ENCODE measurements at regions not wholly inside any gene's neighbourhood (a gene's known extent, or its start where the extent isn't known, plus 50 kb on each side); places are given as distances from the start of the nearest gene placed in this dataset.
"Not testable (repeated sequence)": the region's sequence is repeated elsewhere in the genome, so short reads cannot be mapped to it uniquely, and the experiment has no call there.

GRCh38 chr6:127406722-127407121 is 52.5 kb downstream of the KIAA0408 start:
- CTCF ChIA-PET; H3K9me3 Mint-ChIP-seq; H3K27me3 Mint-ChIP-seq; POLR2A ChIA-PET; H3K27ac Mint-ChIP-seq; H3K4me3 Mint-ChIP-seq; H3K4me1 Mint-ChIP-seq; H3K36me3 Mint-ChIP-seq (ENCODE audit: low read depth); DNase-seq: not testable (repeated sequence)

- H3K4me3 Mint-ChIP-seq, result no peak overlapping the region
- H3K4me1 Mint-ChIP-seq, result peaks cover 9% of the 10 kb centered on the region
- no peak overlapping the region for H3K27ac Mint-ChIP-seq
- H3K27me3 Mint-ChIP-seq, result peaks cover 4% of the 10 kb centered on the region
- no peaks in the 10 kb centered on the region for H3K36me3 Mint-ChIP-seq (ENCODE audit: low read depth)
- ChIA-PET CTCF (no interaction called here), POLR2A (no interaction called here)
- no peak for DNase-seq
- peaks cover 2% of the 10 kb centered on the region for H3K9me3 Mint-ChIP-seq
These were observed 53.1 kb downstream of the KIAA0408 start for GRCh38 chr6:127406122-127406521.

- Mint-ChIP-seq H3K36me3 (ENCODE audit: low read depth) (no peaks in the 10 kb centered on the region), H3K27me3 (peaks cover 2% of the 10 kb centered on the region), H3K4me3 (no peak overlapping the region), H3K4me1 (peaks cover 9% of the 10 kb centered on the region), H3K27ac (no peak overlapping the region), H3K9me3 (no peaks in the 10 kb centered on the region)
- ChIA-PET POLR2A (no interaction called here), CTCF (no interaction called here)
- DNase-seq, result no peak
These were observed 54.5 kb downstream of the KIAA0408 start for GRCh38 chr6:127404594-127405178.

- H3K4me1 Mint-ChIP-seq, result peaks cover 9% of the 10 kb centered on the region
- no peaks in the 10 kb centered on the region for H3K9me3 Mint-ChIP-seq
- no peak overlapping the region for H3K4me3 Mint-ChIP-seq
- ChIA-PET CTCF (no interaction called here), POLR2A (no interaction called here)
- H3K27ac Mint-ChIP-seq, result peak overlapping the region; percentile 0
- no peak for DNase-seq
- no peaks in the 10 kb centered on the region for H3K27me3 Mint-ChIP-seq
- no peaks in the 10 kb centered on the region for H3K36me3 Mint-ChIP-seq (ENCODE audit: low read depth)
These were observed 55.1 kb downstream of the KIAA0408 start for GRCh38 chr6:127404133-127404532.

- Mint-ChIP-seq H3K4me3 (no peak overlapping the region), H3K36me3 (ENCODE audit: low read depth) (no peaks in the 10 kb centered on the region), H3K27ac (peak overlapping the region; percentile 0), H3K27me3 (no peaks in the 10 kb centered on the region), H3K9me3 (no peaks in the 10 kb centered on the region), H3K4me1 (peaks cover 9% of the 10 kb centered on the region)
- no peak for DNase-seq
- ChIA-PET CTCF (no interaction called here), POLR2A (no interaction called here)
These were observed 55.6 kb downstream of the KIAA0408 start for GRCh38 chr6:127403636-127404035.

GRCh38 chr6:127402890-127403617 is 56.1 kb downstream of the KIAA0408 start:
- no peaks in the 10 kb centered on the region for H3K9me3 Mint-ChIP-seq
- no peaks in the 10 kb centered on the region for H3K27me3 Mint-ChIP-seq
- ChIA-PET POLR2A (no interaction called here), CTCF (no interaction called here)
- H3K36me3 Mint-ChIP-seq (ENCODE audit: low read depth), result no peaks in the 10 kb centered on the region
- H3K4me1 Mint-ChIP-seq, result peaks cover 12% of the 10 kb centered on the region
- no peak overlapping the region for H3K27ac Mint-ChIP-seq
- H3K4me3 Mint-ChIP-seq, result no peak overlapping the region
- no peak for DNase-seq

- Mint-ChIP-seq H3K27me3 (no peaks in the 10 kb centered on the region), H3K4me1 (peaks cover 9% of the 10 kb centered on the region), H3K36me3 (ENCODE audit: low read depth) (no peaks in the 10 kb centered on the region), H3K27ac (no peak overlapping the region), H3K9me3 (no peaks in the 10 kb centered on the region), H3K4me3 (no peak overlapping the region)
- no peak for DNase-seq
- CTCF ChIA-PET, result interaction anchor here (1.4 kb wide), 1 partner anchor 15 kb away, joined by 4 read pairs; no protein-coding TSS in a partner anchor
- POLR2A ChIA-PET, result interaction anchor here (1.0 kb wide), 1 partner anchor 55 kb away, joined by 3 read pairs; no protein-coding TSS in a partner anchor
These were observed 54.6 kb upstream of the ECHDC1 start for GRCh38 chr6:127397729-127398630.

GRCh38 chr6:127397171-127397597 is 53.8 kb upstream of the ECHDC1 start:
- DNase-seq; H3K27ac Mint-ChIP-seq; POLR2A ChIA-PET; H3K4me3 Mint-ChIP-seq; H3K9me3 Mint-ChIP-seq; H3K4me1 Mint-ChIP-seq; H3K36me3 Mint-ChIP-seq (ENCODE audit: low read depth); H3K27me3 Mint-ChIP-seq: not testable (repeated sequence)
- CTCF ChIA-PET, result interaction anchor here (1.4 kb wide), 1 partner anchor 14 kb away, joined by 4 read pairs; no protein-coding TSS in a partner anchor

Data from activated CD4-positive, alpha-beta memory T cell treated with anti-CD3 and anti-CD28 coated beads, Interleukin-2, amount 10 ng/mL, durations not matched to agents 7 days and 5 days (primary cell).